Breast epithelium (tissue), 3 donors: ENCODE measurements at regions not wholly inside any gene's neighbourhood (a gene's known extent, or its start where the extent isn't known, plus 50 kb on each side); places are given as distances from the start of the nearest gene placed in this dataset.
"Not testable (repeated sequence)": the region's sequence is repeated elsewhere in the genome, so short reads cannot be mapped to it uniquely, and the experiment has no call there.

Experiments
- POLR2A ChIP-seq: fragments of 450-650 bp; IDR thresholded peaks from one replicate; pipeline ENCODE4 v1.6.1; 2016; ENCODE audit warnings: antibody characterized with exemption, mild to moderate bottlenecking, moderate library complexity
- TF ChIP-seq, protein P1 (sequence below), 3 donors: fragments of 450-650 bp; IDR thresholded peaks; one replicate each; pipeline ENCODE4 v1.5.1; 2016 to 2017; ENCODE audit warnings: antibody characterized with exemption in 3 of 3, mild to moderate bottlenecking in 3 of 3, moderate library complexity in 3 of 3

DNA sequence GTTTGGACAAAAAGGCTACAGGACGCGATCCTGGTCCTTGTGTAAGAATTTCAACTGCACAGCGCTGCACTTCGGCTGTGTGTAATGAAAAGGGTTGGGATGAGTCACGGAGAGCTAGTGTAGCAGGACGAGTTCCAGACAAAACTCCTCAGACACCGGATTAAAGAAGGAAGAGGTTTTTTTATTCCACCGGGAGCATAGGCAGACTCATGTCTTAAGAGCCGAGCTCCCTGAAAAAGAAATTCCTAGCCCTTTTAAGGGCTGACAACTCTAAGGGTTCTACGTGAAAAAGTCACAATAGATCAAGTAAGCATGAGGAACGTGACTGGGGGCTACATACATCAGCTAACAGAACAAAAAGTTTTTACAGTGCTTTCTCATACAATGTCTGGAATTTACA, 54.8 kb upstream of the FAM90A1 start:
- TF ChIP-seq, protein P1, sequence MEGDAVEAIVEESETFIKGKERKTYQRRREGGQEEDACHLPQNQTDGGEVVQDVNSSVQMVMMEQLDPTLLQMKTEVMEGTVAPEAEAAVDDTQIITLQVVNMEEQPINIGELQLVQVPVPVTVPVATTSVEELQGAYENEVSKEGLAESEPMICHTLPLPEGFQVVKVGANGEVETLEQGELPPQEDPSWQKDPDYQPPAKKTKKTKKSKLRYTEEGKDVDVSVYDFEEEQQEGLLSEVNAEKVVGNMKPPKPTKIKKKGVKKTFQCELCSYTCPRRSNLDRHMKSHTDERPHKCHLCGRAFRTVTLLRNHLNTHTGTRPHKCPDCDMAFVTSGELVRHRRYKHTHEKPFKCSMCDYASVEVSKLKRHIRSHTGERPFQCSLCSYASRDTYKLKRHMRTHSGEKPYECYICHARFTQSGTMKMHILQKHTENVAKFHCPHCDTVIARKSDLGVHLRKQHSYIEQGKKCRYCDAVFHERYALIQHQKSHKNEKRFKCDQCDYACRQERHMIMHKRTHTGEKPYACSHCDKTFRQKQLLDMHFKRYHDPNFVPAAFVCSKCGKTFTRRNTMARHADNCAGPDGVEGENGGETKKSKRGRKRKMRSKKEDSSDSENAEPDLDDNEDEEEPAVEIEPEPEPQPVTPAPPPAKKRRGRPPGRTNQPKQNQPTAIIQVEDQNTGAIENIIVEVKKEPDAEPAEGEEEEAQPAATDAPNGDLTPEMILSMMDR (IDR thresholded peaks at IDR 0.05): not testable (repeated sequence)
- not testable (repeated sequence) for TF ChIP-seq POLR2A
